ENCODE measurements at regions not wholly inside any gene's neighbourhood (a gene's known extent, or its start where the extent isn't known, plus 50 kb on each side); places are given as distances from the start of the nearest gene placed in this dataset.

DNA sequence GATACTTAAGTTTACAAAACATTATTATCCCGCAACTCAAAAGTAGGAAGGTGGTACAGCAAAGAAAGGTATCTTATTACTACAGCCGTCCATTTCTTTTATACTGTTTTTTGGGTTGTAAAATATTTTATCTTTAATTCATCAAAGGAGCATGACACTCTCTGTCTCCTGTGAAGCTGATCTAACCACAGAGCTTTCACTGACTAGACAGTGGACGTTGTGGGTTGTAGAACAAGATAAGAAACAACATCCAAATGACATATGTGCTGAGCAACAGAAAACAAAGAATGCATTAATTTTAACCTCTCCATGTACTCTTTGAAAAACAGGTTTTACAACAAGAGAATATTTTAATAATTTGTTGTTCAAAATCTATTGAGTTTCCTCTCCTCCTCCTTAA lies 195.9 kb upstream of the FBXO33 start:
- intact Hi-C loops (cut with DNase I), result no loop called here
- no peaks in the 10 kb centered on the region for H3K4me1 ChIP-seq
- no peaks in the 10 kb centered on the region for H3K27me3 ChIP-seq
- no peaks in the 10 kb centered on the region for H3K9me3 ChIP-seq
- WGBS, 2 donors, result 64 to 65% methylated on average over 3 of the region's 3 CpGs
- no peaks in the 10 kb centered on the region for H3K36me3 ChIP-seq
- TF ChIP-seq, protein P1, sequence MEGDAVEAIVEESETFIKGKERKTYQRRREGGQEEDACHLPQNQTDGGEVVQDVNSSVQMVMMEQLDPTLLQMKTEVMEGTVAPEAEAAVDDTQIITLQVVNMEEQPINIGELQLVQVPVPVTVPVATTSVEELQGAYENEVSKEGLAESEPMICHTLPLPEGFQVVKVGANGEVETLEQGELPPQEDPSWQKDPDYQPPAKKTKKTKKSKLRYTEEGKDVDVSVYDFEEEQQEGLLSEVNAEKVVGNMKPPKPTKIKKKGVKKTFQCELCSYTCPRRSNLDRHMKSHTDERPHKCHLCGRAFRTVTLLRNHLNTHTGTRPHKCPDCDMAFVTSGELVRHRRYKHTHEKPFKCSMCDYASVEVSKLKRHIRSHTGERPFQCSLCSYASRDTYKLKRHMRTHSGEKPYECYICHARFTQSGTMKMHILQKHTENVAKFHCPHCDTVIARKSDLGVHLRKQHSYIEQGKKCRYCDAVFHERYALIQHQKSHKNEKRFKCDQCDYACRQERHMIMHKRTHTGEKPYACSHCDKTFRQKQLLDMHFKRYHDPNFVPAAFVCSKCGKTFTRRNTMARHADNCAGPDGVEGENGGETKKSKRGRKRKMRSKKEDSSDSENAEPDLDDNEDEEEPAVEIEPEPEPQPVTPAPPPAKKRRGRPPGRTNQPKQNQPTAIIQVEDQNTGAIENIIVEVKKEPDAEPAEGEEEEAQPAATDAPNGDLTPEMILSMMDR (IDR thresholded peaks at IDR 0.05), result no peak
- TF ChIP-seq POLR2AphosphoS5 (IDR thresholded peaks at IDR 0.05) (no peak), POLR2A (IDR thresholded peaks at IDR 0.05) (no peak), EP300 (IDR thresholded peaks at IDR 0.05) (no peak)
- H3K27ac ChIP-seq, result no peak overlapping the region
- DNase-seq, result no peak
- no peak overlapping the region for H3K4me3 ChIP-seq

DNA sequence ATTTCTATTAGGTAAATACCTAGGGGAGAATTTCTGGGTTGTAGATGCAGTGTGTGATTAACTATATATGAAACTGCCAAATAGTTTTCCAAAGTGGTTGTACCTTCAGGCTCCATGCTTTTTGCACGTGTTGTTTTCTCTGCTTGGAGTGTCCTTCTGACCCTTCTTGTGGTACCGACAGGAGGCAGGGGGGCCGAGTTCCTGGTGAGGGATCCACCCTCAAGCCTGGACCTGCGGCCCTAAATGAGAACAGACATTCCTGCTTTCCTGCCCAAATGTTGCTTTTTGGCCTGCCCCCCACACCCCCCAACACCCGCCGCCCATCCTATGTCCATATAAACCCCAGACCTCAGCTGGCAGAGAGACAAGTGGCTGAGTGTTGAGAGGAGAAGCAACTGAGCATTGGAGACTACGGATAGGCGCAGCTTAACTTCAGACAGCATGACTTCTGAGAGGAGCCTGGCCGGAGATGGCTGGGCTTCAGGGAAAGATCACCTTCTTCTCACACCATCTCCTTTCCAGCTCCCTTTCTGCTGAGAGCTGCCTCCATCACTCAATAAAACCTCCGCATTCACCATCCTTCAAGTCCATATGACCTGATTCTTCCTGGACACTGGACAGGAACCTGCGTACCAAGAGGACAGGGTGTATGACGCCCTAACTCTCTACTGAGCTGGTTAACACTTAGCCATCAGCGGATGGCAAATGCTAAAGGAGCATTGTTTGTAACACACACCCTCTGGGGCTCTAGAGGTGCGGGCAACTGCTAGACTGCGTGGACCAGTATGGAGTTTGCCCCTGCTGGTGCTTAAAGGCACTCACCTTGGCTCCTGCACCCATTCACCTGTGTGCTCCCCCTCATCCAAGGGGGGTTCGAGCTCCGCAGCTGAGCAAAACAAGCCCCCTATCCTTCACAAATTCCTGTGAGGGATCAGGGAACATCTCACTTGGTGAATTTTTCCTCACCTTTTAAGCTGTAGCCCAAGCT lies 194.7 kb upstream of the FBXO33 start:
- no peak for TF ChIP-seq EP300 (IDR thresholded peaks at IDR 0.05)
- no peak for TF ChIP-seq POLR2A (IDR thresholded peaks at IDR 0.05)
- TF ChIP-seq, protein P1 (IDR thresholded peaks at IDR 0.05), result no peak
- TF ChIP-seq POLR2AphosphoS5 (IDR thresholded peaks at IDR 0.05), result no peak
- intact Hi-C loops (cut with DNase I), result no loop called here

DNA sequence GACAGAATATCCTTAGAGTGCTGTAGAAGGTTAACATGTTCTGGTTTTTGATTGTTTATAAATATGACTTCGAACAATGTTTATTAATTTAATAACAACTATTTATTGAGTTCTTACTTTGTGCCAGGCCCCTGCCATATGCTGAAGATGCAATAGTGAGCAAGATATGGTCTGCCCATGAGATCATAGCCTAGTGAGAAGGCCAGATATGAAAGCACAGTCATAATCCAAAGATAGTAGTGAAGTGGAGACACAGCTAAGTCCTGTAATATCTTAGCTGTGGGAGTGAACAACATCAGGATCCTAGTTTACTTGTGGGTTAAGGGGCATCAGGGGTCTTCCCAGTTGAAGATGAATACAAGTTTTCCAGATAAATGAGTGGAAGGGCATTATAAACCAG lies 189.4 kb upstream of the FBXO33 start:
- no peak overlapping the region for H3K27ac ChIP-seq
- TF ChIP-seq EP300 (IDR thresholded peaks at IDR 0.05) (no peak), POLR2AphosphoS5 (IDR thresholded peaks at IDR 0.05) (no peak), POLR2A (IDR thresholded peaks at IDR 0.05) (no peak)
- TF ChIP-seq, protein P1 (IDR thresholded peaks at IDR 0.05), result no peak
- no peaks in the 10 kb centered on the region for H3K27me3 ChIP-seq
- DNase-seq, result no peak
- no peak overlapping the region for H3K4me3 ChIP-seq
- no peaks in the 10 kb centered on the region for H3K36me3 ChIP-seq
- H3K4me1 ChIP-seq, result no peaks in the 10 kb centered on the region
- H3K9me3 ChIP-seq, result no peaks in the 10 kb centered on the region
- WGBS, 2 donors, result 80 to 95% methylated on average over 1 of the region's 1 CpG
- intact Hi-C loops (cut with DNase I), result no loop called here

More for the DNA sequence above, 194.7 kb upstream of the FBXO33 start:
- WGBS, 2 donors, result 89 to 94% methylated on average over 17 of the region's 17 CpGs
- DNase-seq, result no peak
- Histone ChIP-seq H3K4me1 (no peaks in the 10 kb centered on the region), H3K36me3 (no peaks in the 10 kb centered on the region), H3K27me3 (no peaks in the 10 kb centered on the region), H3K9me3 (no peaks in the 10 kb centered on the region), H3K27ac (no peak overlapping the region), H3K4me3 (no peak overlapping the region)

DNA sequence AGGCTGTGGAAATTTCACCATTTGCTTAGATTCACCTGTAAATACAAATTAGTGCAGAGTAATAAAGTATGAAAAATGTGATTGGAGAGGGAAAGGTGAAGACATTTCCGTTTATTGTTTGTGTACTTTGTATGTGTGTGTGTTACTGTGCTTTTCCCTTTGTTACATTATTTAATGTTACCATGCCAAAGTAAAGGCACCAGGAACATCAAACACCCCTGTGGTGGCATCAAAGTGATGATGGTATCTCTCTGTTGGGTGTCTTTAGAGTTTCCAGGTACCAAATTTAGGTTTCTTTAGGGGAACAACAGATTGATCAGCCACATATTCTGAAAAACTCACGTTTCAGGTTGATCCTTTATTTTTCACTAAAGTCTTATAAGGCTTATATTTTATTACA lies 189.0 kb upstream of the FBXO33 start:
- no peaks in the 10 kb centered on the region for H3K27me3 ChIP-seq
- no peak for TF ChIP-seq POLR2AphosphoS5 (IDR thresholded peaks at IDR 0.05)
- TF ChIP-seq POLR2A (IDR thresholded peaks at IDR 0.05), result no peak
- TF ChIP-seq, protein P1 (IDR thresholded peaks at IDR 0.05), result no peak
- no peak for TF ChIP-seq EP300 (IDR thresholded peaks at IDR 0.05)
- H3K36me3 ChIP-seq, result no peaks in the 10 kb centered on the region
- no peak overlapping the region for H3K27ac ChIP-seq
- no peaks in the 10 kb centered on the region for H3K9me3 ChIP-seq
- no peak for DNase-seq
- H3K4me1 ChIP-seq, result no peaks in the 10 kb centered on the region
- WGBS, 2 donors, result 53 to 61% methylated on average over 2 of the region's 2 CpGs
- H3K4me3 ChIP-seq, result no peak overlapping the region
- intact Hi-C loops (cut with DNase I), result no loop called here
